WERI-Rb-1 (cell line): ENCODE measurements at regions not wholly inside any gene's neighbourhood (a gene's known extent, or its start where the extent isn't known, plus 50 kb on each side); places are given as distances from the start of the nearest gene placed in this dataset.

Source experiments
- DNase-seq: peaks from one replicate; pipeline ENCODE4 v3.0.0-alpha.2; 2020
- H3K27ac ChIP-seq: fragments of 250-450 bp; sonication (Bioruptor Pico); 2 replicates; pipeline ENCODE4 v1.5.1; 2020; ENCODE audit warnings: mild to moderate bottlenecking, moderate library complexity
- H3K27me3 ChIP-seq: fragments of 250-450 bp; sonication (Bioruptor Pico); 2 replicates; pipeline ENCODE4 v1.5.1; 2021; ENCODE audit warnings: mild to moderate bottlenecking, low read depth, moderate library complexity; ENCODE audit not compliant: insufficient read depth, severe bottlenecking
- H3K36me3 ChIP-seq: fragments of 250-450 bp; sonication (Bioruptor Pico); 2 replicates; pipeline ENCODE4 v1.5.1; 2020; ENCODE audit warnings: mild to moderate bottlenecking, moderate library complexity
- H3K4me3 ChIP-seq: 2 replicates; pipeline ENCODE4 v1.5.1; 2011; ENCODE audit warnings: low read depth, mild to moderate bottlenecking, control low read depth, low read length
- H3K9me3 ChIP-seq: fragments of 250-450 bp; sonication (Bioruptor Pico); 2 replicates; pipeline ENCODE4 v1.5.1; 2021; ENCODE audit warnings: mild to moderate bottlenecking, moderate library complexity; ENCODE audit not compliant: severe bottlenecking
- CTCF ChIP-seq: IDR thresholded peaks from 2 replicates; pipeline ENCODE4 v1.5.1; 2011; ENCODE audit warnings: low read depth, mild to moderate bottlenecking, control low read depth, inconsistent platforms, low read length

GRCh38 chr1:24980836-24981630, 51.0 kb upstream of the RUNX3 start:
- DNase-seq: no peak
- no peak for TF ChIP-seq CTCF
- Histone ChIP-seq H3K27me3 (no peaks in the 10 kb centered on the region), H3K36me3 (no peaks in the 10 kb centered on the region), H3K9me3 (peaks cover 5% of the 10 kb centered on the region), H3K27ac (no peak overlapping the region), H3K4me3 (no peak overlapping the region)
